ENCODE measurements at regions not wholly inside any gene's neighbourhood (a gene's known extent, or its start where the extent isn't known, plus 50 kb on each side); places are given as distances from the start of the nearest gene placed in this dataset.

DNA sequence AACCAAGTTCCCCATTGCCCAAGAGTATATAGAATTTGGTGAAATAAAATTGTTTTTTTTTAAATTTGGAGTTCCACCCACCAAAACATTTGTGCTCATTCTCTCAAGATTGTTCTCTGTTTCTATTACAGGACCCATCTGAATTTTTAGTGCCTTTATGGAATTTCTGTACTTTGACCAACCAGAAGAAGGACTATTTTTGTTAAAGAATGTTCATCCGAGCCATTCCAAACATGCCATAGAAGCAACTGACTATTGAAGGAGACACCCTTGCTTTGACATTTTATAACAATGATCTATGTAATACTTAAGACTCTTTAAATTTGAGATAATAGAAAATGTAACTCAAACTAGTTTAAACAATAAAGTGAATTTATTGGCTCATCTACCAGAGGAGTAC lies 655.7 kb upstream of the ADAMTS5 start:
- H3K9me2 ChIP-seq (replicated peaks; ENCODE audit: insufficient read depth, low read length), result no peaks in the 10 kb centered on the region
- H3K4me3 ChIP-seq (ENCODE audit: low read length), result no peak overlapping the region
- H3K4me2 ChIP-seq (ENCODE audit: low read depth, low read length, poor library complexity, severe bottlenecking), result no peak overlapping the region
- H3K27ac ChIP-seq (ENCODE audit: low read length), result no peak overlapping the region
- no peak overlapping the region for H3K9ac ChIP-seq (ENCODE audit: low read length)
- no peaks in the 10 kb centered on the region for H4K20me1 ChIP-seq (ENCODE audit: insufficient read depth, low read depth, low read length)
- H3K4me1 ChIP-seq (ENCODE audit: low read length), result no peaks in the 10 kb centered on the region
- H3K79me2 ChIP-seq (ENCODE audit: low read length), result no peaks in the 10 kb centered on the region
- H3K27me3 ChIP-seq (ENCODE audit: low read length), result no peaks in the 10 kb centered on the region
- no peak for DNase-seq
- peaks cover 31% of the 10 kb centered on the region for H3K9me3 ChIP-seq (ENCODE audit: low read length)
- no peak overlapping the region for H2AFZ ChIP-seq (ENCODE audit: low read length)
- no peaks in the 10 kb centered on the region for H3K36me3 ChIP-seq (ENCODE audit: insufficient read depth, low read length)

DNA sequence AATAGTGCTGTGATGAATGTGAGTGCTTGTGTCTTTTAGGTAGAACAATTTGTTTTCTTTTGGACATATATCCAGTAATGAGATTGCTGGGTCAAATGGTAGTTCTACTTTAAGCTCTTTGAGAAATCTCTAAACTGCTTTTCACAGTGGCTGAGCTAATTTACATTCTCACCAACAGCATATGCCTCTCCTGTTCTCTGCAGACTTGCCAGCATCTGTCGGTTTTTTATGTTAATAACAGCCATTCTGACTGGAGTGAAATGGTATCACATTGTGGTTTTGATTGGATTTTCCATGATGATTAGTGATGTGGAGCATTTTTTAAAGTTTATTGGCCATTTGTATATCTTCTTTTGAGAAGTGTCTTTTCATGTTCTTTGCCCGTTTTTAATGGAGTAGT lies 647.3 kb upstream of the ADAMTS5 start:
- H3K9me2 ChIP-seq (replicated peaks; ENCODE audit: insufficient read depth, low read length), result no peaks in the 10 kb centered on the region
- no peak overlapping the region for H3K27ac ChIP-seq (ENCODE audit: low read length)
- H3K79me2 ChIP-seq (ENCODE audit: low read length), result no peaks in the 10 kb centered on the region
- no peak overlapping the region for H3K4me2 ChIP-seq (ENCODE audit: low read depth, low read length, poor library complexity, severe bottlenecking)
- no peak overlapping the region for H2AFZ ChIP-seq (ENCODE audit: low read length)
- H3K9me3 ChIP-seq (ENCODE audit: low read length), result peaks cover 36% of the 10 kb centered on the region
- H3K4me1 ChIP-seq (ENCODE audit: low read length), result no peaks in the 10 kb centered on the region
- H3K36me3 ChIP-seq (ENCODE audit: insufficient read depth, low read length), result no peaks in the 10 kb centered on the region
- H4K20me1 ChIP-seq (ENCODE audit: insufficient read depth, low read depth, low read length), result no peaks in the 10 kb centered on the region
- no peak overlapping the region for H3K4me3 ChIP-seq (ENCODE audit: low read length)
- DNase-seq, result no peak
- no peaks in the 10 kb centered on the region for H3K27me3 ChIP-seq (ENCODE audit: low read length)
- no peak overlapping the region for H3K9ac ChIP-seq (ENCODE audit: low read length)

DNA sequence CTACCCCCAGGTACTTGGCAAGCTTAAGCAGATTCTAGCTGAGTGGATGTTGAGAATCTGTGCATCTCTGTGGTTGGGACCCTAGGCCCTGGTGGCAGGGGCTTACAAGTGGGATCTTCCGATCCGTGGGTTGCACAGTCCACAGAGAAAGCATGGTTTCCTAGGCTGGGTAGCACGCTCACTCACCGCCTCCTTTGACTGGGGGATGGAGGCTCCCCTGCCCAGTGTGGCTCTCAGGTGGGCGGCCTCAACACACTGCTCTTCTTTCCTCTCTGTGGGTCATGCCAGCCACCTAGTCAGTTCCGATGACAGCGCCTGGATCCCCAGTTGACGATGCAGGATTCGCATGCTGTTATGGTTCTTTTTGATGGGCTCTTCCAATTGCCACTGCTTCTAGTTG lies 639.5 kb upstream of the ADAMTS5 start:
- no peak overlapping the region for H3K4me3 ChIP-seq (ENCODE audit: low read length)
- no peaks in the 10 kb centered on the region for H3K9me2 ChIP-seq (replicated peaks; ENCODE audit: insufficient read depth, low read length)
- no peaks in the 10 kb centered on the region for H3K36me3 ChIP-seq (ENCODE audit: insufficient read depth, low read length)
- no peaks in the 10 kb centered on the region for H3K79me2 ChIP-seq (ENCODE audit: low read length)
- no peaks in the 10 kb centered on the region for H3K27me3 ChIP-seq (ENCODE audit: low read length)
- no peak overlapping the region for H3K27ac ChIP-seq (ENCODE audit: low read length)
- H4K20me1 ChIP-seq (ENCODE audit: insufficient read depth, low read depth, low read length), result no peaks in the 10 kb centered on the region
- peaks cover 38% of the 10 kb centered on the region for H3K9me3 ChIP-seq (ENCODE audit: low read length)
- no peak overlapping the region for H3K9ac ChIP-seq (ENCODE audit: low read length)
- no peaks in the 10 kb centered on the region for H3K4me1 ChIP-seq (ENCODE audit: low read length)
- DNase-seq, result no peak
- H3K4me2 ChIP-seq (ENCODE audit: low read depth, low read length, poor library complexity, severe bottlenecking), result no peak overlapping the region
- no peak overlapping the region for H2AFZ ChIP-seq (ENCODE audit: low read length)

DNA sequence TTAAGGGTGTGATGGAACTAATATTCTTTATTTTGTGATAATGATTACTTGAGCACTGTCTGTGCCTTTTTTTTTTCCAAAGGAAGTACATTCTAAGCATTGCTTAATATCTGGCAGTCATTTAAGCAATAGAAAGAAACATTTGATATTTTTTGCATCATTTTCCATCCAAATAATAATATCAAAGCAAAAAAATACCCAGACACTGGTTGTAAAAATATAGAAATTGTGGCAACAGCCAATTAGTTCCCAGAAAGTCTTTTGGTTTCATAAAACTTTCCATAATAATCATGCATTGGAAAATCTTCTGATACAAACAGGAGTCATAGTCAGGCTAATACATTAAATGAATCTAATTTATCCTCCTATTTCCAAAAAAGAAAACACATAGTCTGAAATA lies 629.3 kb upstream of the ADAMTS5 start:
- no peak overlapping the region for H3K4me2 ChIP-seq (ENCODE audit: low read depth, low read length, poor library complexity, severe bottlenecking)
- DNase-seq, result no peak
- no peaks in the 10 kb centered on the region for H3K79me2 ChIP-seq (ENCODE audit: low read length)
- no peaks in the 10 kb centered on the region for H3K27me3 ChIP-seq (ENCODE audit: low read length)
- no peak overlapping the region for H3K4me3 ChIP-seq (ENCODE audit: low read length)
- no peak overlapping the region for H2AFZ ChIP-seq (ENCODE audit: low read length)
- H3K36me3 ChIP-seq (ENCODE audit: insufficient read depth, low read length), result no peaks in the 10 kb centered on the region
- no peaks in the 10 kb centered on the region for H4K20me1 ChIP-seq (ENCODE audit: insufficient read depth, low read depth, low read length)
- no peaks in the 10 kb centered on the region for H3K9me2 ChIP-seq (replicated peaks; ENCODE audit: insufficient read depth, low read length)
- H3K9ac ChIP-seq (ENCODE audit: low read length), result no peak overlapping the region
- H3K9me3 ChIP-seq (ENCODE audit: low read length), result peaks cover 23% of the 10 kb centered on the region
- H3K27ac ChIP-seq (ENCODE audit: low read length), result no peak overlapping the region
- no peaks in the 10 kb centered on the region for H3K4me1 ChIP-seq (ENCODE audit: low read length)

DNA sequence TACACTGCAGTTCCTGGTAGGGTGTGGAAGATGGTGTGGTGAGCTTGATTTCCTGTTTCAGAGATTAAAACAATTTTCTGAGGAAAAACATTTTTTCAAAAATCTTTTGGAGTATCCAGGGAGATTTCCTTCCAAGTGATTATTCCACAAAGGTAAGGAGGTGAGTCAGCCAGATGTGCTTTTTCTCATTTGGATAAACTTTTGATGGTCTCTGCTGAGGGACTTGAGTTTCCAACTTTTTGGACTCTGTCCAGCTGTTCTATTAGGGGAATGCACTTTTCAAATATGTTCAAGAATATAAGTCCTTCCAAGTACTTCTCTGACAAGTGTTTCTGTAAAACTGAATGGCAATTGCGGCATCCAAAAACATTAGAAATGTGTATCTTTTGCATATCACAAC lies 628.8 kb upstream of the ADAMTS5 start:
- H3K27me3 ChIP-seq (ENCODE audit: low read length), result no peaks in the 10 kb centered on the region
- H3K9me2 ChIP-seq (replicated peaks; ENCODE audit: insufficient read depth, low read length), result no peaks in the 10 kb centered on the region
- no peaks in the 10 kb centered on the region for H3K79me2 ChIP-seq (ENCODE audit: low read length)
- no peak overlapping the region for H3K27ac ChIP-seq (ENCODE audit: low read length)
- H3K9ac ChIP-seq (ENCODE audit: low read length), result no peak overlapping the region
- H3K4me3 ChIP-seq (ENCODE audit: low read length), result no peak overlapping the region
- H3K4me2 ChIP-seq (ENCODE audit: low read depth, low read length, poor library complexity, severe bottlenecking), result no peak overlapping the region
- H2AFZ ChIP-seq (ENCODE audit: low read length), result no peak overlapping the region
- no peak for DNase-seq
- H3K4me1 ChIP-seq (ENCODE audit: low read length), result no peaks in the 10 kb centered on the region
- H3K9me3 ChIP-seq (ENCODE audit: low read length), result peaks cover 21% of the 10 kb centered on the region
- no peaks in the 10 kb centered on the region for H3K36me3 ChIP-seq (ENCODE audit: insufficient read depth, low read length)
- H4K20me1 ChIP-seq (ENCODE audit: insufficient read depth, low read depth, low read length), result no peaks in the 10 kb centered on the region

DNA sequence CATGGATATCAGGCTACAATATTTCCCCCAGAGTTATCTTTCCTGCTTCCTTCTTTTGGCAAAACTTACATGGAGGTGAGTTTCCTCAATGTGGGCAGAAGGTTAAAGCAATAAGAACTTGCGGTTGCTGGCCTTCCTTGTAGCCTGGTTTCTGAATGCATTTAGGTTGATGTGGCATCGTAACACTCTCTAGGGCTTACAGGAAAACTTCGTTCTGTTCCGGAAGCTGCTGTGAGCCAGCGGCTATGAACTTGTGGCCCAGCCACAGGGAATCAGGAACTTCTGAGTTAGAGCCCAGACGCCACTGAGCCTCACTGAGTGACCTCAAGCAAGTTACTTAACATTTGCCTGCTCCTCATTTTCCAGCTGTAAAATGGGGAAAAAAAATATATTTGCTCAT lies 623.4 kb upstream of the ADAMTS5 start:
- no peak overlapping the region for H2AFZ ChIP-seq (ENCODE audit: low read length)
- H3K4me3 ChIP-seq (ENCODE audit: low read length), result no peak overlapping the region
- no peaks in the 10 kb centered on the region for H3K79me2 ChIP-seq (ENCODE audit: low read length)
- H3K9me3 ChIP-seq (ENCODE audit: low read length), result peaks cover 14% of the 10 kb centered on the region
- no peaks in the 10 kb centered on the region for H3K27me3 ChIP-seq (ENCODE audit: low read length)
- no peaks in the 10 kb centered on the region for H4K20me1 ChIP-seq (ENCODE audit: insufficient read depth, low read depth, low read length)
- no peak for DNase-seq
- H3K27ac ChIP-seq (ENCODE audit: low read length), result no peak overlapping the region
- H3K36me3 ChIP-seq (ENCODE audit: insufficient read depth, low read length), result no peaks in the 10 kb centered on the region
- no peak overlapping the region for H3K9ac ChIP-seq (ENCODE audit: low read length)
- H3K9me2 ChIP-seq (replicated peaks; ENCODE audit: insufficient read depth, low read length), result no peaks in the 10 kb centered on the region
- H3K4me1 ChIP-seq (ENCODE audit: low read length), result no peaks in the 10 kb centered on the region
- H3K4me2 ChIP-seq (ENCODE audit: low read depth, low read length, poor library complexity, severe bottlenecking), result no peak overlapping the region

DNA sequence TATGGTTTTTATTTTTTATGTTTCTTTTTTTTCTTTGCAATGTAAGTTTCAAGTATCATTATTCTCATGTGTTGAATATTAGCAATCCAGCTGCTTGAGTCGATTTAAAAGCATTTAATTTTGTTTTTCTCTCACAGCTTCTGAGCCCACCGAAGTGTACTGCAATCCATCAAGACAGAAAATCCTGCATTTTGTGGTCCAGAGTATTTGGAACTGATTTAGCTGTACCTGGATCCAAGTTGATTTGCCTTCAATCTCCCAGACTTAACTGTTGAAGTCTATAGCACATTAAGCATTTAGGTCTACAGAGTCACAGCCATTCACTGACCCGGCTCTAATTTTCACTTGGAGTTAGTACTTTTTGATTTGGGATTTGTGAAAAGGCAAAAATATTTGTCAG lies 622.9 kb upstream of the ADAMTS5 start:
- Histone ChIP-seq H3K4me1 (ENCODE audit: low read length) (no peaks in the 10 kb centered on the region), H2AFZ (ENCODE audit: low read length) (no peak overlapping the region), H4K20me1 (ENCODE audit: insufficient read depth, low read depth, low read length) (no peaks in the 10 kb centered on the region), H3K4me3 (ENCODE audit: low read length) (no peak overlapping the region), H3K36me3 (ENCODE audit: insufficient read depth, low read length) (no peaks in the 10 kb centered on the region), H3K4me2 (ENCODE audit: low read depth, low read length, poor library complexity, severe bottlenecking) (no peak overlapping the region), H3K79me2 (ENCODE audit: low read length) (no peaks in the 10 kb centered on the region), H3K9me2 (replicated peaks; ENCODE audit: insufficient read depth, low read length) (no peaks in the 10 kb centered on the region), H3K27me3 (ENCODE audit: low read length) (no peaks in the 10 kb centered on the region), H3K9me3 (ENCODE audit: low read length) (peaks cover 12% of the 10 kb centered on the region), H3K9ac (ENCODE audit: low read length) (no peak overlapping the region), H3K27ac (ENCODE audit: low read length) (no peak overlapping the region)
- DNase-seq, result no peak

DNA sequence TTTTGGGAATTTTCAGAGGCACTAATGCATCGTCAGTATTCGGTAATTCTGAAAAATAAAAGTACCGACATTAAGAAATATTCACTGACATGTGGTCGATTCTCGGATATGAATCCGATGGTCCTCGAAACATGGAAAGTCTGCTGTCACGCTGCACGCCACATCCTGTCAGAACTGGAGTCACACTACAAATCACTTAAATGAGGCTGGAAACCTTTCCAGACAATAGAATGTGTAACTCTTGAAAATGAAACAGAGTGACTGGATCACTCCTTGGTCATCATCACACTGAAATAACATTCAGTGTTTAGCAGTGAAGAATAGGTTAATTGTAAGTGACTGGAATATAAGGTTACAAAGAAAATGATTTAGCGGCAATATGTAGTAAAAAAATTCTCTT lies 620.1 kb upstream of the ADAMTS5 start:
- Histone ChIP-seq H2AFZ (ENCODE audit: low read length) (no peak overlapping the region), H3K27me3 (ENCODE audit: low read length) (no peaks in the 10 kb centered on the region), H3K36me3 (ENCODE audit: insufficient read depth, low read length) (no peaks in the 10 kb centered on the region), H3K79me2 (ENCODE audit: low read length) (no peaks in the 10 kb centered on the region), H3K4me1 (ENCODE audit: low read length) (no peaks in the 10 kb centered on the region), H4K20me1 (ENCODE audit: insufficient read depth, low read depth, low read length) (no peaks in the 10 kb centered on the region), H3K9ac (ENCODE audit: low read length) (no peak overlapping the region), H3K9me2 (replicated peaks; ENCODE audit: insufficient read depth, low read length) (no peaks in the 10 kb centered on the region), H3K4me2 (ENCODE audit: low read depth, low read length, poor library complexity, severe bottlenecking) (no peak overlapping the region), H3K9me3 (ENCODE audit: low read length) (peaks cover 8% of the 10 kb centered on the region), H3K27ac (ENCODE audit: low read length) (no peak overlapping the region), H3K4me3 (ENCODE audit: low read length) (no peak overlapping the region)
- no peak for DNase-seq

DNA sequence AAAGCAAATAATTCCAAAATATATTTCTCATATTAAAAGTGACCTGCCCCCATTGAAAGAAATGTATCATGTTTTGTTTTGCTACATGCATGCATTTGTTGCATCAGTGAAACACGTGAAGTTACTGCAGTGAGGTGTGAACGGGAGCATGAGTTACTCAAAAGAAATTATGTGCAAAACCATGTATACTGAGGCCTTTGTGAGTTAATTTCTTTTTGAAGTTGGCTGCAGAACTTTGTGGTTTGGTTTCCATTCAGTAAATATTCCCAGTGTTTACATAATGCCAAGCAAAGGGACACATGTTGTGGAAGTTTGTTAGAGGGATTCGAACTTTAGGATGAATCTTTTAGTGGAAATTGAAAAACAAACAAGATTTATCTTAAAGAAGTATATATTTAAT lies 619.4 kb upstream of the ADAMTS5 start:
- H3K36me3 ChIP-seq (ENCODE audit: insufficient read depth, low read length), result no peaks in the 10 kb centered on the region
- H3K27me3 ChIP-seq (ENCODE audit: low read length), result no peaks in the 10 kb centered on the region
- H3K9me2 ChIP-seq (replicated peaks; ENCODE audit: insufficient read depth, low read length), result no peaks in the 10 kb centered on the region
- no peak overlapping the region for H3K4me2 ChIP-seq (ENCODE audit: low read depth, low read length, poor library complexity, severe bottlenecking)
- H4K20me1 ChIP-seq (ENCODE audit: insufficient read depth, low read depth, low read length), result no peaks in the 10 kb centered on the region
- H3K27ac ChIP-seq (ENCODE audit: low read length), result no peak overlapping the region
- no peaks in the 10 kb centered on the region for H3K4me1 ChIP-seq (ENCODE audit: low read length)
- H3K79me2 ChIP-seq (ENCODE audit: low read length), result no peaks in the 10 kb centered on the region
- peaks cover 8% of the 10 kb centered on the region for H3K9me3 ChIP-seq (ENCODE audit: low read length)
- H3K4me3 ChIP-seq (ENCODE audit: low read length), result no peak overlapping the region
- H3K9ac ChIP-seq (ENCODE audit: low read length), result no peak overlapping the region
- no peak for DNase-seq
- no peak overlapping the region for H2AFZ ChIP-seq (ENCODE audit: low read length)
